ENCODE measurements at regions not wholly inside any gene's neighbourhood (a gene's known extent, or its start where the extent isn't known, plus 50 kb on each side); places are given as distances from the start of the nearest gene placed in this dataset.
A peak's percentile ranks its signal among the peaks of the same experiment; 100 is the strongest.
"Not testable (repeated sequence)": the region's sequence is repeated elsewhere in the genome, so short reads cannot be mapped to it uniquely, and the experiment has no call there.

DNA sequence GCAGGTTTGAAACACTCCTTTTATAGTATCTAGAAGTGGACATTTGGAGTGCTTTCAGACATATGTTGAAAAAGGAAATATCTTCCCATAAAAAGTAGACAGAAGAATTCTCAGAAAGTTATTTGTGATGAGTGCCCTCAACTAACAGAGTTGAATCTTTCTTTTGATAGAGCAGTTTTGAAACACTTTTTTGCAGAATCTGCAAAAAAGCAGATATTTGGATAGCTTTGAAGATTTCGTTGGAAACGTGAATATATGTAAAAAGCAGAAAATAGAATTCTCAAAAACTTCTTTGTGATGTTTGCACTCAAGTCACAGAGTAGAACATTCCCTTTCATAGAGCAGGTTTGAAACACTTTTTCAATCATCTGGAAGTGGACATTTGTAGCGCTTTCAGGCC lies 676.4 kb upstream of the ZNF337 start:
- DNase-seq, result not testable (repeated sequence)

DNA sequence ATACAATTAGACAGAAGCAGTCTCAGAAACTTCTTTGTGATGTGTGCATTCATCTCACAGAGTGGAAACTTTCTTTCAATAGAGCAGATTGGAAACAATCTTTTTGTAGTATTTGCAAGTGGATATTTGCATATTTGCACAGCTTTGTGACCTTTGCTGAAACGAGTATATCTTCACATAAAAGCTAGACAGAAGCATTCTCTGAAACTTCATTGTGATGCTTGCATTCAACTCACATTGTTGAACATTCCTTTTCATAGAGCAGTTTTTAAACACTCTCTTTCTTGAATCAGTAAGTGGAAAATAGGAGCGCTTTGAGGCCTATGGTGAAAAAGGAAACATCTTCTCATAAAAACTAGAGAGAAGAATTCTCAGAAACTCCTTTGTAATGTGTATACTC lies 657.9 kb upstream of the ZNF337 start:
- no peak for DNase-seq

DNA sequence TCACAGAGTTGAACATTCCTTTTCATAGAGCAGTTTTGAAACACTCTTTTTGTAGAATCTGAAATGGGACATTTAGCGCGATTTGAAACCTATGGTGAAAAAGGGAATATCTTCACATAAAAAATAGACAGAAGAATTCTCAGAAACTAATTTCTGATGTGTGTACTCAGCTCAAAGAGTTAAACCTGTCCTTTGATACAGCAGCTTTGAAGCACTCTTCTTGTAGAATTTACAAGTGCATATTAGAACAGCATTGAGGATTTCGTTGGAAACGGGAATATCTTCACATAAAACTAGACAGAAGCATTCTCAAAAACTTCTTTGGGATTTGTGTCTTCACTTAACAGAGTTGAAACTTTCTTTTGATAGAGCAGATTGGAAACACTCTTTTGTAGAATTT lies 650.7 kb upstream of the ZNF337 start:
- DNase-seq, result no peak

DNA sequence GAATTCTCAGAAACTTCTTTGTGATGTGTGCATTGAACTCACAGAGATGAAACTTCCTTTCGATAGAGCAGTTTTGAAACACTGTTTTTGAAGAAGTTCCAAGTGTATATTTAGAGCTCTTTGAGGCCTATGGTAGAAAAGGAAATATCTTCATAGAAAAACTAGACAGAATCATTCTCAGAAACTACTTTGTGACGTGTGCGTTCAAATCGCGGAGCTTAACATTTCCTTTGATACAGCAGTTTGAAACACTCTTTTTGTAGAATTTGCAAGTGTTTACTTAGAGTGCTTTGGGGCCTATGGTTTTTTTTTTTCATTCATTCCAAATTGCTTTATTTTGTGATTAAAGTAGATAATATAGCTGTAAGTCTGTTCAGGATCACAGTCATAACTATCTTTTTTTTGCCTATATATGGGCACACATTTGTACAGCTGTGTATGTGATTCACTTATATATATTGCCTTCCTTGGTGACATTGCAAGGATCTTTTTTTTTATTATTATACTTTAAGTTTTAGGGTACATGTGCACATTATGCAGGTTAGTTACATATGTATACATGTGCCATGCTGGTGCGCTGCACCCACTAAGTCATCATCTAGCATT lies 643.9 kb upstream of the ZNF337 start:
- not testable (repeated sequence) for DNase-seq

DNA sequence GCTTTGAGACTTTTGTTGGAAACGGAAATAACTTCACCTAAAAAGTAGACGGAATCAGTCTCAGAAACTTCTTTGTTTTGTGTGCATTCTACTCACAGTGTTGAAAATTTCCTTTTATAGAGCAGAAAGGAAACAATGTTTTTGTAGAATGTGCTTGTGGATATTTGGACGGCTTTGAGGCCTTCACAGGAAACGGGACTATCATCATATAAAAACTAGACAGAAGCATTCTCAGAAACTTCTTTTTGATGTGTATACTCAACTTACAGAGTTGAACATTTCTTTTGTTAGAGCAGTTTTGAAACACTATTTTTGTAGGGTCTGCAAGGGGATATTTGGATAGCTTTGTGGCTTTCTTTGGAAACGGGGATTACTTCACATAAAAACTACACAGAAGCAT lies 627.5 kb upstream of the ZNF337 start:
- no peak for DNase-seq

DNA sequence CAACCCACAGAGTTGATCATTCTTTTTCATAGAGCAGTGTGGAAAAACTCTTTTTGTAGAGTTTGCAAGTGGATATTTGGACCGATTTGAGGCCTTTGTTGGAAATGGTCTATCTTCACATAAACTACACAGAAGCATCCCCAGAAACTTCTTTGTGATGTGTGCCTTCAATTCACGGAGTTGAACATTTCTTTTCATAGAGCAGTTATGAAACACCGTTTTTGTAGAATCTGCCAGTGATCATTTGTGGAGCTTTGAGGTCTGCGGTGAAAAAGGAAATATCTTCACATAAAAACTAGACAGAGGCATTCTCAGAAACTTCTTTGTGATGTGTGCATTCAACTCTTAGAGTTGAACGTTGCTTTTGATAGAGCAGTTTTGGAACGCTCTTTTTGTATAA lies 618.4 kb upstream of the ZNF337 start:
- no peak for DNase-seq

DNA sequence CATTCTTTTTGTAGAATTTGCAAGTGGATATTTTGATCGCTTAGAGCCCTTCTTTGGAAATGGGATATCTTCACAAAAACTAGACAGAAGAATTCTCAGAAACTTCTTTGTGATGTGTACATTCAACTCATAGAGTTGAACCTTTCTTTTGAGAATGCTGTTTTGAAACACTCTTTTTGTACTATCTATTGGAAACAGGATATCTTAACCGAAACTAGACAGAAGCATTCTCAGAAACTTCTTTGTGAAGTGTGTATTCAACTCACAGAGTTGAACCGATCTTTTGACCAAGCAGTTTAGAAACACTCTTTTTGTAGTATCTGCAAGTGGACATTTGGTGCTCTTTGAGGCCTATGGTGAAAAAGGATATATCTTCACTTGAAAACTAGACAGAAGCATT lies 613.1 kb upstream of the ZNF337 start:
- DNase-seq, result peak; percentile 19

DNA sequence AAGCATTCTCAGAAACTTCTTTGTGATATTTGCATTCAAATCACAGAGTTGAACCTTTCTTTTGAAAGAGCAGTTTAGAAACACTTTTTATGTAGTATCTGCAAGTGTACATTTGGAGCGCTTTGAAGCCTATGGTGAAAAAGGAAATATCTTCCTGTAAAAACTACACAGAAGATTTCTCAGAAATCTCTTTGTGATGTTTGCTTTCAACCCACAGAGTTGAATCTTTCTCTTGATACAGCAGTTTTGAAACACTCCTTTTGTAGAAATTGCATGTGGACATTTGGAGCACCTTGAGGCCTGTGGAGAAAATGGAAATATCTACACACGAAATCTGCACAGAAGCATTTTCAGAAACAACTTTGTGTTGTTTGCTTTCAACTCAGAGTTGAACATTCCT lies 612.3 kb upstream of the ZNF337 start:
- DNase-seq, result no peak

DNA sequence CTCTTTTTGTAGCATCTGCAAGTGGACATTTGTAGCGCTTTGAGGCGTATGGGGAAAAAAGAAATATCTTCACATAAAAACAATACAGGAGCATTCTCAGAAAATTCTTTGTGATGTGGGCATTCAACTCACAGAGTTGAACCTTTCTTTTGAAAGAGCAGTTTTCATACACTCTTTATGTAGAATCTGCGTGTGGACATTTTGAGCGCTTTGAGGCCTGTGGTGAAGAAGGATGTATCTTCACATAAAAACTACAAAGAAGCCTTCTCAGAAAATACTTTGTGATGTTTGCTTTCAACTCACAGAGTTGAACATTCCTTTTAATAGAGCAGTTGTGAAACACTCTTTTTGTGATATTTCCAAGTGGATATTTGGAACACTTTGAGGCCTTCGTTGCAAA lies 598.4 kb upstream of the ZNF337 start:
- no peak for DNase-seq

DNA sequence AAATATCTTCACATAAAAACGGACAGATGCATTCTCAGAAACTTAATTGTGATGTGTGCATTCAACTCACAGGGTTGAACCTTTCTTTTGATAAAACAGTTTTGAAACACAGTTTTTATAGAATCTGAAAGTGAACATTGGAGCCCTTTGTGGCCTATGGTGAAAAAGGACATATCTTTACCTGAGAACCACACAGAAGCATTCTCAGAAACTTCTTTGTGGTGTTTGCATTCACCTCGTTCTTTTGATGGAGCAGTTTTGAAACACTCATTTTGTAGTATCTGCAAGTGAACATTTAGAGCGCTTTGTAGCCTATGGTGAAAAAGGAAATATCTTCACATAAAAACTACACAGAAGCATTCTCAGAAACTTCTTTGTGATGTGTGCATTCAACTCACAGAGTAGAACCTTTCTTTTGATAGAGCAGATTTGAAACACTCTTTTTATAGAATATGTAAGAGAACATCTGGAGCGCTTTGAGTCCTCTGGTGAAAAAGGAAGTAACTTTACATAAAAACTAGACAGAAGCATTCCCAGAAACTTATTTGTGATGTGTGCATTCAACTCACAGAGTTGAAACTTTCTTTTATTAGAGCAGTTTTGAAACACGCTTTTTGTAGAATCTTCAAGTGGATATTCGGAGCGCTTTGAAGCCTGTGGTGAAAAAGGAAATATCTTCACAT lies 591.9 kb upstream of the ZNF337 start:
- not testable (repeated sequence) for DNase-seq

DNA sequence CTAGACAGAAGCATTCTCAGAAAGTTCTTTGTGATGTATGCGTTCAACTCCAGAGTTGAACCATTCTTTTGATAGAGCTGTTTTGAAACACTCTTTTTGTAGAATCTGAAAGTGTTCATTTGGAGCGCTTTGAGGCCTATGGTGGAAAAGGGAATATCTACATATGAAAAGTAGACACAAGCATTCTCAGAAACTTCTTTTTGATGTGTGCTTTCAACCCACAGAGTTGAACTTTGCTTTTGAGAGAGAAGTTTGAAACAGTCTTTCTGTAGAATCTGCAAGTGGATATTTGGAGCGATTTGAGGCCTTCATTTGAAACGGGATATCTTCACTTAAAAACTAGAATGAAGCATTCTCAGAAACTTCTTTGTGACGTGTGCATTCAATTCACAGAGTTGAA lies 582.6 kb upstream of the ZNF337 start:
- no peak for DNase-seq

DNA sequence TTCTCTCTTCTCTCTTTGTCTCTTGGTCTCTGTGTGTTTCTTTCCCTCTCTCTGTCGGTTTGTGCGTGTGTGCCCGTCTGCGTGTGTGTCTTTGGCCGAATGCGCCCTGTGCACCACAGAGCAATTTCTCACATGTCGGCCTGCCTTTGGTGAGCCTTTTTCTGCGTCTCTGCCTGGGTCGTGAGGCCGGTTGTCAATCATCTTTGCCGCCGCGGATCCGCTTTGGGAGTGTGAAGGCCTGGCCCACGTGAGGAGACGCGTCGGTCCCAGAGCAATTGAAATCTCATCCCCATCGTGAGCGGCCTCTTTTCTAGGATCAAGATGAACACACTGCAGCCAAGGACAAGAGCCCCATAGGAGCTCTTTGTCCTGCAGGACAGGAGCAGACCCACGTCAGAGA lies 580.7 kb upstream of the ZNF337 start:
- no peak for DNase-seq

DNA sequence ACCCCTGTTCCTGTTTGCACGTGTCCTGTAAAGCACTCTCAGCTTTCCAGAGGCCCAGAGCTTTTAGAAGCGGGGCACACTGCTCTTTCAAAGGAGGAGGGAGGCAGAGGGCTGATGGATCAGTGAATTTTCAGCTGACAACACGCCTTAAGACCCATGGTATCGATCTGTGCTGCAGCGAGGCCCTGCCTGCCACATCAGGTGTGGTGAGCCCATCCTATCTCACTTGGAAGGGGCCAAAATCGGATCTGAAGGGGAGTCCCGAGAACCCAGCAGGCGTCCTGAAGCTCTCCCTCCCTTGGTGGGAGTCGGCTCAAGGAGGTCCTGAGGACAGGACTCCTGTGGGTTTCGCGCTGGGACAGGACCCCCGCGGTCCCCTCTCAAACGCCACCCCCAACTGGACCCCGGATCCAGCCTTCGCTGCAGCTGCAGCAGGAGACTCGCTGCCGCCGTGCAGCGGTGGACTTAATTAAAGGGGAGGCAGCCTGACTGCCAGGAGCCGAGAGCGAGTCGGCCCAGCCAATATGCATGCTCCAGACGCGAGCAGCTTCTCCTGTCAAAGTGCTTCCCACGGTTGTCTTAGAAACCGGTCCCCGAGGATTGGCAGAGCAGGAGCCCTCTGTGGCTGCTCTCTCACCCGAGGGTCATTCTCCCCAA lies 580.0 kb upstream of the ZNF337 start:
- DNase-seq, result no peak

DNA sequence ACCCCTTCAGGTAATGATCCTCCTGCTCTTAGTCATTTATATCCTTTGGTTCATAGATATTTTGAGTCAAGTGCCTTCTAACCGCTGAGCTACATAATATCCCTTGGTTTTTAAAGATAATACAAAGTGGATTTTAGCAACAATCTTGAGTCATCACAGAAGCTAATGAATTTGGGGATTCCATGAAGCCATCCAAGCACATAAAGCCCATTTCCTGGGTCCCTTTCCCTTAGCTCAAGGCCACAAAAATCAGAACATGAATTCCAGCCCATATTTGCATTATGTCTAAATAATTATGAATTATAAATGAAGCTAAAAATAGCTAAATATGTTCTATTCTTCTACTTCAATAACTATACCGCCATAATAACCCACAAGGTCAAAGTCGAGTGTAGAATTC lies 572.1 kb upstream of the ZNF337 start:
- not testable (repeated sequence) for DNase-seq

DNA sequence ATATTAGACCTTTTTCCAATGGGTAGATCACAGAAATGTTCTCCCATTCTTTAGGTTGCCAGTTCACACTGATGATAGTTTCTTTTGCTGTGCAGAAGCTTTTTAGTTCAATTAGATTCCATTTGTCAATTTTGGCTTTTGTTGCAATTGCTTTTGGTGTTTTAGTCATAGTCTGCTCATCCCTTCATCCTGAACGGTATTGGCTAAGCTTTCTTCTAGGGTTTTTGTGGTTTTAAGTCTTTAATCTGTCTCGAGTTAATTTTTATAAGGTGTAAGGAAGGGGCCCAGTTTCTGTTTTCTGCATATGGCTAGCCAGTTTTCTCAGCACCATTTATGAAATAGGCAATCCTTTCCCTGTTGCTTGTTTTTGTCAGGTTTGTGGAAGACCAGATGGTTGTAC lies 564.3 kb upstream of the ZNF337 start:
- DNase-seq, result not testable (repeated sequence)

DNA sequence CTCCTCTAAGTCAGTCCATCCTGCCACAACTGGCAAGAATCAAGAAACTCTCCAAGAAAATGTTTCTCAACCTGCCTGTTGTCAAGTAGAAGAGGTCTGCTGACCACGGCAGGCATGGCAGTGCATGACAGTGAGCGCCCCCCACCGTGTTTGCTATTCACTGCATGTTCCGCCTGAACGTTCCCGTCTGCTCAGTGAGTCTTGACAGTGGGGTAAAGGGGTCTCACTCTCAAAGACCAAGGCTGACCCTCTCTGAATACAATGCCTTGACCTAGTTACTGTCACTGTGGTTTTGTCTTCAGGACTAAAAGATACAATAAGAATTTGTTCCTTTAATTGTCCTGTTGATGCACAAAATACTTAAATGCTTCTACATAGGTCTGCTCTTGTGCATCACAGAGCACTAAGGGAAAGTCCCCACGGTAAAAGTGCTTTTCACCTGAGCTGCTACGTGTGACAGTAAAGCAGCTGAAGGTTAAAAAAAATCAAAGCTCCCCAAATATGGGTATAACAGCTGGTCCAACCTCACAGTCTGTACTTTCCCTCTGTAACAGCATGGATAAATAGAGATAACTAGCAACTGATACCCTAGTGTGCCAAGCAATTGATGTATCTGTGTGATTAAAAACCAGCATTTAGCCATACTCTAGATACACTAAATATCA lies 555.8 kb upstream of the ZNF337 start:
- DNase-seq, result not testable (repeated sequence)

DNA sequence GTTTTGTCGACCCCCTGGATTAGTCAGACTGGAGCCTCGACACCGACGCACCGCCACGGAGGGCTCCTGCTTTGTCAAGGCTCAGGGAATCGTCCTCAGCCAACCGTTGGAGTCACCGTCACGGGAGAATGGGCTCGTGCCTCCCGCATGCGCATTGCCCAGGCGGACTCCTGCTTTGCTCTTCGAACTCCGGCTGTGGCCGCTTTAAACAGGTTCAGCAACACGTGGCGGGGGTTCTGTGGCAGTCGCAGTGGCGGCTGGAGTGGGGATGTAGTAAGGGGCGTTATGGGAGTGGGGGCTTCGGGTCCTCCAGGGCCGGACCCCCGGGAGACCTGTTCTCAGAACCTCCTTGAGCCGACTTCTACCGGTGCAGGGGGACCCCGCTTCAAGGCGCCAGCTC lies 554.7 kb upstream of the ZNF337 start:
- DNase-seq, result not testable (repeated sequence)

DNA sequence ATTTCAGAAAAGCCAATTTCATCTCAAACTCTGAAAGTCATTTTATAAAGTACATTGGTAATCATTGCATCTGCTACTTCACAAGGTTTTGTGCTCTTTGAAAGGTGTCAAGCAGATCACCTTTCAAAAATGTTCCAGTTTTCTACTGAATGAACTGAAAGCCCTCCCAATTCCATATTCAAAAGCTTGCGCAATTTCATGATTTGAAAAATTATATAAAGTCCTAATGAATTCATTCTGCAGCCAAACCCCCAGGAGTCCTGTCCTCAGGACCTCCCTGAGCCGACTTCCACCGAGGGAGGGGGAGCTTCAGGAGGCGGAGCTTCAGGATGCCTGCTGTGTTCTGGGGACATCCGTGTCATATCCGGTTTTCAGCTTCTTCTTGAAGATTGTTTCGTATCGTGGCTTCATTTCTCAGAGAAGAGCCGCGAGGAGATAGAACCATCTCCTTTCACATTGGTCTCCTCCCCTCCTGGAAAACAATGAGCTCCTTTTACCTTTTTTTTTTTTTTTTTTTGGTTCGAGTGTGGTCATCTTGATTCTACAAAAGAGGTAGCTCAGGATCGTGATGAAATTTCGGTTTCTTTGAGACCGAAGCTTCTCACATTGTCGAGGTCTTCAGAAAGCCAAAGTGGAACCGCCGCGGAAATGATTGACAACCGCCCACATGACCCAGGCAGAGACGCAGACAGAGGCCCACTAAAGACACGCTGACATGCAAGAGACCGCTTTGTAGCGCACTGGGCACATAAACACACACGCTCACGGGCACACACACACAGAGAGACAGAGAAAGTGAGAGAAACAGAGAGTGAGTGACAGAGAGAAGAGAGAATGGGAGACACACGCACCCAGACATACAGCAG lies 553.8 kb upstream of the ZNF337 start:
- not testable (repeated sequence) for DNase-seq

DNA sequence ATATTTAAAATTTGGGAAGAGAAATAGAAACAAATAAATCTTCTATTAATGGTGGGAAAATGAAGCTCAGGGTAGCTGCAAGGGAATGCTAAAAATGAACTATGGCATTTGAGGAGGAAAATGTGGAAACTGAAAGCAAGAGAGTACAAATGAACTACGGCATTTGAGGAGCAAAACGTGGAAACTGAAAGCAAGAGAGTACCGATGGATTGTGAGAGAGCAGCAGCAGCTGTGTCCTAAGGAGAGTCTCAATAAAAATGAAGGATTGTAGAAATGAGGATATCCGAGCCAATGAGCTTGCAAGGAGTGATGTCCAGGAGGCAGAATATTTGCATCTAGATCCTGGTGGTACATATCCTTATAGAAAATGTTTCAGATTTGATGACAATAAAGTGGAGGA lies 547.1 kb upstream of the ZNF337 start:
- DNase-seq, result no peak

DNA sequence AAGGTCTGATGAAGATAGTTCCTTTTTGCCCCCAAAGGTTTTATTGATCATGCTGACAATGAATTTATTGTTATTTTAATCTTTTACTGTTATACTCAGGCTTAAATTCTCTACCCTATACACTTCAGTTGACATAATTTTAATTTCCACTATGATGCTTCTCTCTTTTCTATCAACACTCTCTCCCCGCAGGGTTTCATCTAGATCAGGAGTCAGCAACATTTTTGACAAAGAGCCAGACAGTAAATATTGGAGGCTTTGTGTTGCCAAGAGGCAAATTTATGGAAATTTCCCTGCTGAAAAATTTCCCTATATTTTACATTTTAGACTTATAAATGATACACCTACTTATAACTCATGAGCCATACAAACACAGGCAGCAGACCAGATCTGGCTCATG lies 524.0 kb upstream of the ZNF337 start:
- DNase-seq, result not testable (repeated sequence)

DNA sequence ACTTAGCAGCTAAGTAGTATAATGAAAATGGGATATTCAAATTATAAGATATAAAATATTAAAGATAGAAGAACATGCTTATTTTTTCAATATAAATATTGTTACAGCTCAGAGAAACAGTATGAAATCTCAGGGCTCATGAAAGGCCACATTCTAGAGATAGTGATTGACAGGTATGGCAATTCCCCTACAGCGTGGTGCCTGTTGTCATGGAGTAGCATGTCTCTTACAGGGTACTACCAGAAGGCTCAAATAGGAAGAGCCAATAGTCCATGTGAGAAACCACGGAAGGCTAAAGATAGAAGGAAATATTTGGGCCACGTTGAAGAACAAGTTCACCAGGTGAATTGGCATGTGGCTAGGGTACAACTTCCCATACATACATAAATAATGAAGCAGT lies 522.9 kb upstream of the ZNF337 start:
- DNase-seq, result not testable (repeated sequence)

DNA sequence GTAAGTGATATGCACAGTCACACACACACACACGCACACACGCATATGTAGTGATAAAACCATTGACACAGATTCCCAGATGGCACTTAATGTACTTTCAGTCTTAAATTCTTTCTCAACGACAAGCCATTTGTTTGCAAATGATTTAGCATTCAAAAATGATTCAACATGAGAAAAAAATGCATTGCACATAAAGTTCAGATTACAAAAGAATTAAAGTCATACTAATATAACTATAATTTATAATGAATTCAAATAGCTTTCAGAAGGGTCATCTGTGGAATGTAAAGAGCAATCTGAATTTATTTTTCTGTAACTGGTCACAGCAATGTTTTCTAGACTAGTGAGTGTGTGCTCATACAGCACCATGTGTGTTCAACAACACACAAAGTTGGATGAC lies 521.6 kb upstream of the ZNF337 start:
- no peak for DNase-seq

DNA sequence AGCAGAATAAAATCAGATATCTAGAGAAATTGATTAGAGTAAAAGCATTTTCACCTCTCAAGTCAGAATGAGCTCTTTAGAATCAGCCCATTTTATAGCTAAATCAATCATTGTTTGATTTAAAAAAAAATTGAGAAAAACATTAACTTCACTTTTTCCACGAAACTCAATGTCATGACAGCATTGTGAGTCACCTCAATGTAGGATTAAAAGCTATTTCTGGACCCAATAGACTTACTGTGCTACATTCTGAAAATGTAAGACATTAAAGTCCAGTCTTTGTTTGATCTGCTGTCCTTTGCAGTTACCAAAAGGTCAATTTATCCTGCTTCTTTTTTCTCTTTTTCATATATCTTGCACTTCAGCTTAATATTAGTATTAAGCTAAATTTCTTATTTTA lies 519.4 kb upstream of the ZNF337 start:
- DNase-seq, result no peak

All from activated CD4-positive, alpha-beta T cell treated with anti-CD3 and anti-CD28 coated beads, Interleukin-10, Interleukin-2, amounts not matched to agents 100 ng/mL and 50 ng/mL, durations not matched to agents 16 hours and 8 hours (primary cell).